Suprapubic skin (tissue), 4 donors: ENCODE measurements at regions not wholly inside any gene's neighbourhood (a gene's known extent, or its start where the extent isn't known, plus 50 kb on each side); places are given as distances from the start of the nearest gene placed in this dataset.

Experiments
- DNase-seq, 2 donors: peaks; one replicate each; pipeline ENCODE4 v3.0.0-alpha.2; 2019; ENCODE audit warnings: low spot score in 2 of 2
- H3K27ac ChIP-seq: fragments of 200-600 bp; sonication (generic); one replicate; pipeline ENCODE4 v1.5.1; 2019
- H3K27me3 ChIP-seq: fragments of 200-600 bp; sonication (generic); one replicate; pipeline ENCODE4 v1.5.1; 2019
- H3K36me3 ChIP-seq: fragments of 200-600 bp; sonication (generic); one replicate; pipeline ENCODE4 v1.5.1; 2019
- H3K4me1 ChIP-seq: fragments of 200-600 bp; sonication (generic); one replicate; pipeline ENCODE4 v1.5.1; 2019
- H3K4me3 ChIP-seq: fragments of 200-600 bp; sonication (generic); one replicate; pipeline ENCODE4 v1.5.1; 2019; ENCODE audit warnings: mild to moderate bottlenecking
- H3K9me3 ChIP-seq: fragments of 200-600 bp; sonication (generic); one replicate; pipeline ENCODE4 v1.5.1; 2019
- EP300 ChIP-seq: sonication (generic); formaldehyde crosslinking; IDR thresholded peaks from one replicate; pipeline ENCODE4 v1.6.1; 2017; ENCODE audit warnings: antibody characterized with exemption
- POLR2A ChIP-seq, 2 donors: fragments of 450-650 bp; IDR thresholded peaks; one replicate each; pipeline ENCODE4 v1.6.1; 2017; ENCODE audit warnings: antibody characterized with exemption in 2 of 2, mild to moderate bottlenecking in 2 of 2, moderate library complexity in 2 of 2
- POLR2AphosphoS5 ChIP-seq, 3 donors: sonication (generic); formaldehyde crosslinking; IDR thresholded peaks; one replicate each; pipeline ENCODE4 v1.6.1; 2017; ENCODE audit warnings: antibody characterized with exemption in 3 of 3
- WGBS: methylation state at CpG from one replicate; pipeline ENCODE4 v1.1.5; 2018; 5-methylcytosine and 5-hydroxymethylcytosine counted together
- TF ChIP-seq, protein P1 (sequence below), 2 donors: fragments of 200-600 bp in 1 of 2; fragments of 450-650 bp in 1 of 2; sonication (generic) in 1 of 2; IDR thresholded peaks; one replicate each; pipeline ENCODE4 v1.5.1; 2016 to 2019; ENCODE audit warnings: antibody characterized with exemption in 2 of 2, mild to moderate bottlenecking in 1 of 2, moderate library complexity in 1 of 2

GRCh38 chr10:113362645-113363091, 190.2 kb upstream of the HABP2 start:
- peaks cover 31% of the 10 kb centered on the region for H3K4me1 ChIP-seq
- TF ChIP-seq, protein P1, sequence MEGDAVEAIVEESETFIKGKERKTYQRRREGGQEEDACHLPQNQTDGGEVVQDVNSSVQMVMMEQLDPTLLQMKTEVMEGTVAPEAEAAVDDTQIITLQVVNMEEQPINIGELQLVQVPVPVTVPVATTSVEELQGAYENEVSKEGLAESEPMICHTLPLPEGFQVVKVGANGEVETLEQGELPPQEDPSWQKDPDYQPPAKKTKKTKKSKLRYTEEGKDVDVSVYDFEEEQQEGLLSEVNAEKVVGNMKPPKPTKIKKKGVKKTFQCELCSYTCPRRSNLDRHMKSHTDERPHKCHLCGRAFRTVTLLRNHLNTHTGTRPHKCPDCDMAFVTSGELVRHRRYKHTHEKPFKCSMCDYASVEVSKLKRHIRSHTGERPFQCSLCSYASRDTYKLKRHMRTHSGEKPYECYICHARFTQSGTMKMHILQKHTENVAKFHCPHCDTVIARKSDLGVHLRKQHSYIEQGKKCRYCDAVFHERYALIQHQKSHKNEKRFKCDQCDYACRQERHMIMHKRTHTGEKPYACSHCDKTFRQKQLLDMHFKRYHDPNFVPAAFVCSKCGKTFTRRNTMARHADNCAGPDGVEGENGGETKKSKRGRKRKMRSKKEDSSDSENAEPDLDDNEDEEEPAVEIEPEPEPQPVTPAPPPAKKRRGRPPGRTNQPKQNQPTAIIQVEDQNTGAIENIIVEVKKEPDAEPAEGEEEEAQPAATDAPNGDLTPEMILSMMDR (IDR thresholded peaks at IDR 0.05) = no peak
- TF ChIP-seq EP300 = no peak
- H3K9me3 ChIP-seq = no peaks in the 10 kb centered on the region
- no peak overlapping the region for H3K4me3 ChIP-seq
- H3K27ac ChIP-seq = peak overlapping the region; percentile 27
- DNase-seq = no peak
- H3K27me3 ChIP-seq = no peaks in the 10 kb centered on the region
- H3K36me3 ChIP-seq = no peaks in the 10 kb centered on the region

DNA sequence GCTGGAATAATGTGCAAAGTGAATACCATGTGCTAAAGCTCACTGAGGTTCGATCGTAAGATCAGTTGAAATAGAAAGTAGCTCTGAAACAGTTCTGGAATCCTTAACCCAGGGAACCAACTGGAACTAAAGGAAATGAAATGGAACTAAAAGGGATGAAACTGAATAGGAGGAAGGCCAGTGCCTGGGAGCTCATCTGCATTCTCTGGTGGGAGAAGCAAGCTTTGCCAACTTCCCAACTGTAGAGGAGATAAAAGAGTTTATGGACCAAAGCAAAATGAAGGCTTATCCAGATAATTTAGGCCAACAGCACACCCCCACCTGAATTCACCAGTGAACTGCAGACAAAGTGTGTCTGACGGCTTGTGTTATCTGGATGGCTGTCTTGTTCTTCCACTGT, 188.6 kb upstream of the HABP2 start:
- TF ChIP-seq, protein P1 (IDR thresholded peaks at IDR 0.05) = no peak
- no peak for TF ChIP-seq EP300
- no peak for TF ChIP-seq POLR2AphosphoS5 (IDR thresholded peaks at IDR 0.05)
- TF ChIP-seq POLR2A (IDR thresholded peaks at IDR 0.05) = no peak
- 80% methylated on average over 3 of the region's 3 CpGs for WGBS
- no peak for DNase-seq
- Histone ChIP-seq H3K9me3 (no peaks in the 10 kb centered on the region), H3K4me1 (peaks cover 31% of the 10 kb centered on the region), H3K4me3 (no peak overlapping the region), H3K27ac (no peak overlapping the region), H3K36me3 (no peaks in the 10 kb centered on the region), H3K27me3 (no peaks in the 10 kb centered on the region)

- peaks cover 8% of the 10 kb centered on the region for H3K4me1 ChIP-seq
- H3K36me3 ChIP-seq = no peaks in the 10 kb centered on the region
- 52% methylated on average over 6 of the region's 6 CpGs for WGBS
- TF ChIP-seq, protein P1 (IDR thresholded peaks at IDR 0.05) = no peak
- TF ChIP-seq EP300 (no peak), POLR2A (IDR thresholded peaks at IDR 0.05) (no peak), POLR2AphosphoS5 (IDR thresholded peaks at IDR 0.05) (no peak)
- no peak for DNase-seq
- H3K27me3 ChIP-seq = no peaks in the 10 kb centered on the region
- H3K27ac ChIP-seq = no peak overlapping the region
- no peaks in the 10 kb centered on the region for H3K9me3 ChIP-seq
- H3K4me3 ChIP-seq = no peak overlapping the region
Measured at GRCh38 chr10:113368666-113369364, 184.0 kb upstream of the HABP2 start.

- no peak for DNase-seq
- no peaks in the 10 kb centered on the region for H3K9me3 ChIP-seq
- H3K27ac ChIP-seq = no peak overlapping the region
- TF ChIP-seq POLR2AphosphoS5 (IDR thresholded peaks at IDR 0.05) (no peak), EP300 (no peak), POLR2A (IDR thresholded peaks at IDR 0.05) (no peak)
- TF ChIP-seq, protein P1 (IDR thresholded peaks at IDR 0.05) = no peak
- 61% methylated on average over 5 of the region's 5 CpGs for WGBS
- no peaks in the 10 kb centered on the region for H3K27me3 ChIP-seq
- H3K36me3 ChIP-seq = no peaks in the 10 kb centered on the region
- H3K4me1 ChIP-seq = peaks cover 8% of the 10 kb centered on the region
- no peak overlapping the region for H3K4me3 ChIP-seq
Measured at GRCh38 chr10:113369365-113369694, 183.5 kb upstream of the HABP2 start.

DNA sequence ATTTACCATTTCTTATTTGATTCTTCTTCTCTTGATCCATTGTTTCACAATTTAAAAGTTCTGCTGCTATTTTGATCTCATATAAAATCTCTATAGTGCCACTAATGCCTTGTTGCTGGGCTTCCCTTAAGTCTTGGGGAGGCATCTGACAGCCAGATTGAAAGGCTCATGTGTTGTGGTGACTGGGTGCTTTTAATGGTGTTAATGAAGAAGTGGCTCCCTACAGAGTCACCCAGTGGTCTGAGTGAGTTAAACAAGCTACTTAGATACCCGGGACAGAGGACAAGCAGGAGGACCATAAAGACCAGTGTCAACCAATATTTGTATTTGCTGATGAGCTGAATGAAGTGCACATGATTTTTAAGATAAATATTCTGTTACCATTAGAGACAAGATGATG, 176.4 kb upstream of the HABP2 start:
- H3K27me3 ChIP-seq = no peaks in the 10 kb centered on the region
- no peaks in the 10 kb centered on the region for H3K36me3 ChIP-seq
- no peaks in the 10 kb centered on the region for H3K9me3 ChIP-seq
- no peak overlapping the region for H3K27ac ChIP-seq
- no peak overlapping the region for H3K4me3 ChIP-seq
- 82% methylated on average over 1 of the region's 1 CpG for WGBS
- H3K4me1 ChIP-seq = peaks cover 2% of the 10 kb centered on the region
- no peak for DNase-seq
- no peak for TF ChIP-seq POLR2A (IDR thresholded peaks at IDR 0.05)
- TF ChIP-seq, protein P1 (IDR thresholded peaks at IDR 0.05) = no peak
- no peak for TF ChIP-seq POLR2AphosphoS5 (IDR thresholded peaks at IDR 0.05)
- no peak for TF ChIP-seq EP300
